Hepatocyte (in vitro differentiated cells): ENCODE measurements at regions not wholly inside any gene's neighbourhood (a gene's known extent, or its start where the extent isn't known, plus 50 kb on each side); places are given as distances from the start of the nearest gene placed in this dataset. TPM values are rescaled to one million over a fixed set of nuclear protein-coding genes. Genes with fewer than 3 reads are reported as not detected.

Experiments
- DNase-seq: peaks from one replicate; pipeline ENCODE4 v3.0.0-alpha.2; 2016; ENCODE audit warnings: low spot score
- H2AFZ ChIP-seq: fragments of 200-600 bp; sonication (generic); 2 replicates; pipeline ENCODE4 v1.6.0; 2016; ENCODE audit warnings: antibody characterized with exemption, mild to moderate bottlenecking
- H3K27ac ChIP-seq: fragments of 200-600 bp; sonication (generic); 2 replicates; pipeline ENCODE4 v1.5.1; 2016; ENCODE audit warnings: mild to moderate bottlenecking
- H3K27me3 ChIP-seq: fragments of 200-600 bp; sonication (generic); 2 replicates; pipeline ENCODE4 v1.6.1; 2016
- H3K36me3 ChIP-seq: fragments of 200-600 bp; sonication (generic); replicated peaks from 2 replicates; pipeline ENCODE4 v1.5.1; 2016; ENCODE audit warnings: low read depth; ENCODE audit not compliant: insufficient read depth
- H3K4me1 ChIP-seq: fragments of 200-600 bp; sonication (generic); 2 replicates; pipeline ENCODE4 v1.5.1; 2016; ENCODE audit warnings: mild to moderate bottlenecking, moderate library complexity; ENCODE audit not compliant: insufficient read depth
- H3K4me2 ChIP-seq: fragments of 200-600 bp; sonication (generic); 2 replicates; pipeline ENCODE4 v1.6.0; 2016
- H3K4me3 ChIP-seq: fragments of 200-600 bp; sonication (generic); 2 replicates; pipeline ENCODE4 v1.5.1; 2016; ENCODE audit warnings: mild to moderate bottlenecking
- H3K79me2 ChIP-seq: fragments of 200-600 bp; sonication (generic); 2 replicates; pipeline ENCODE4 v1.6.0; 2017; ENCODE audit warnings: mild to moderate bottlenecking
- H3K9me2 ChIP-seq: fragments of 200-600 bp; sonication (generic); replicated peaks from 2 replicates; pipeline ENCODE4 v1.6.0; 2017; ENCODE audit warnings: mild to moderate bottlenecking; ENCODE audit not compliant: insufficient read depth
- H3K9me3 ChIP-seq: fragments of 200-600 bp; sonication (generic); 2 replicates; pipeline ENCODE4 v1.5.1; 2016; ENCODE audit warnings: low read depth, mild to moderate bottlenecking
- H4K20me1 ChIP-seq: fragments of 200-600 bp; sonication (generic); 2 replicates; pipeline ENCODE4 v1.6.0; 2016; ENCODE audit warnings: mild to moderate bottlenecking; ENCODE audit not compliant: insufficient read depth, poor library complexity, severe bottlenecking
- EZH2 ChIP-seq: fragments of 200-600 bp; sonication (generic); IDR thresholded peaks from 2 replicates; pipeline ENCODE4 v1.6.1; 2016; ENCODE audit warnings: antibody characterized with exemption, mild to moderate bottlenecking, borderline replicate concordance
- EZH2phosphoT487 ChIP-seq: fragments of 200-600 bp; sonication (generic); IDR thresholded peaks from one replicate; pipeline ENCODE4 v1.6.1; 2018; ENCODE audit warnings: antibody characterized with exemption, mild to moderate bottlenecking, low read depth, moderate library complexity; ENCODE audit not compliant: unreplicated experiment, severe bottlenecking
- WGBS: methylation state at CpG from one replicate; pipeline ENCODE4 v1.1.6; 2016; ENCODE audit warnings: low lambda C conversion rate; ENCODE audit errors: missing lambda C conversion rate; 5-methylcytosine and 5-hydroxymethylcytosine counted together
- small RNA-seq: library from RNA; depleted of rRNA; stranded (forward); fragments of <200 nt; gene quantifications from one replicate; pipeline ENCODE3, GENCODE V24; 2014
- TF ChIP-seq, protein P1 (sequence below): fragments of 200-600 bp; sonication (generic); IDR thresholded peaks from 2 replicates; pipeline ENCODE4 v1.5.1; 2016; ENCODE audit warnings: antibody characterized with exemption, mild to moderate bottlenecking; ENCODE audit not compliant: poor library complexity

DNA sequence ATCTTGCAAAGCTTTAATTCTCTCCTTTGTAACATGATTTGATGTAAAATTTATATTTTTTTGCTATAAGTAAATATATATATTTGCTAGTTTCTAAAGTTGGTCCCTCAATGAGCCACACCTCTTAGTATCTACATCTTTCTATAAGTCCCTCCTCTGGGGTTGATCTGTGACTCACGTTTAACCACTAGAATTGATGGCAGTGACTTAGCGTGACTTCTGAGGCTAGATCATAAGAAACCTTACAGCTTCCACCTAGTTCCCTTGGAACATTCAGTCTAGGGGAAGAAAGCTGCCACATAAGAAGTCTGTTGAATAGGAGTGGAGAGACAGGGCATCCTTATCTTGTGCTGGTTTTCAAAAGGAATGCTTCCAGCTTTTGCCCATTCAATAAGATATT lies 56.6 kb upstream of the TNIK start:
- H3K79me2 ChIP-seq: no peaks in the 10 kb centered on the region
- DNase-seq: no peak
- H3K9me3 ChIP-seq: no peaks in the 10 kb centered on the region
- no peak overlapping the region for H3K4me2 ChIP-seq
- no peaks in the 10 kb centered on the region for H3K27me3 ChIP-seq
- no peaks in the 10 kb centered on the region for H3K36me3 ChIP-seq
- 58% methylated on average over 2 of the region's 2 CpGs for WGBS
- TF ChIP-seq EZH2phosphoT487 (no peak), EZH2 (no peak)
- TF ChIP-seq, protein P1, sequence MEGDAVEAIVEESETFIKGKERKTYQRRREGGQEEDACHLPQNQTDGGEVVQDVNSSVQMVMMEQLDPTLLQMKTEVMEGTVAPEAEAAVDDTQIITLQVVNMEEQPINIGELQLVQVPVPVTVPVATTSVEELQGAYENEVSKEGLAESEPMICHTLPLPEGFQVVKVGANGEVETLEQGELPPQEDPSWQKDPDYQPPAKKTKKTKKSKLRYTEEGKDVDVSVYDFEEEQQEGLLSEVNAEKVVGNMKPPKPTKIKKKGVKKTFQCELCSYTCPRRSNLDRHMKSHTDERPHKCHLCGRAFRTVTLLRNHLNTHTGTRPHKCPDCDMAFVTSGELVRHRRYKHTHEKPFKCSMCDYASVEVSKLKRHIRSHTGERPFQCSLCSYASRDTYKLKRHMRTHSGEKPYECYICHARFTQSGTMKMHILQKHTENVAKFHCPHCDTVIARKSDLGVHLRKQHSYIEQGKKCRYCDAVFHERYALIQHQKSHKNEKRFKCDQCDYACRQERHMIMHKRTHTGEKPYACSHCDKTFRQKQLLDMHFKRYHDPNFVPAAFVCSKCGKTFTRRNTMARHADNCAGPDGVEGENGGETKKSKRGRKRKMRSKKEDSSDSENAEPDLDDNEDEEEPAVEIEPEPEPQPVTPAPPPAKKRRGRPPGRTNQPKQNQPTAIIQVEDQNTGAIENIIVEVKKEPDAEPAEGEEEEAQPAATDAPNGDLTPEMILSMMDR: no peak
- H3K4me1 ChIP-seq: no peaks in the 10 kb centered on the region
- no peak overlapping the region for H3K27ac ChIP-seq
- H2AFZ ChIP-seq: no peak overlapping the region
- H3K9me2 ChIP-seq: no peaks in the 10 kb centered on the region
- H4K20me1 ChIP-seq: no peaks in the 10 kb centered on the region
- no peak overlapping the region for H3K4me3 ChIP-seq

DNA sequence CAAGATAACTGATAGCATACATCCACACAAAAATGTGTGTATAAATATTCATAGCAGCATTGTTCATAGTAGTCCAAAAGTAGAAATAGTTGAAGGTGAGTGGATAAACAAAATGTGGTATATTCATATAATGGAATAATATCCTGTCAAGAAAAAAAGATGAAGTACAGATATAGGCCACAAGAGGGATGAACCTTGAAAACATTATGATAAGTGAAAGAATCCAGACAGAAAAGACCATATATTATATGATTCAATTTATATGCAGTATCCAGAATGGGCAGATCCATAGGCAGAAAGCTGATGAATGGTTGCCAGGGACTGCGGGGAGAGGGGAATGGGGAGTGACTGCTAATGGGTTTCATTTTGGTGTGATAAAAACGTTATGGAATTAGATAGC lies 54.3 kb upstream of the TNIK start:
- no peaks in the 10 kb centered on the region for H3K4me1 ChIP-seq
- no peaks in the 10 kb centered on the region for H3K79me2 ChIP-seq
- no peaks in the 10 kb centered on the region for H3K27me3 ChIP-seq
- no peaks in the 10 kb centered on the region for H3K36me3 ChIP-seq
- no peak overlapping the region for H3K4me3 ChIP-seq
- no peak overlapping the region for H2AFZ ChIP-seq
- no peak overlapping the region for H3K27ac ChIP-seq
- no peak for DNase-seq
- 89% methylated on average over 2 of the region's 2 CpGs for WGBS
- no peak for TF ChIP-seq EZH2
- TF ChIP-seq EZH2phosphoT487: no peak
- TF ChIP-seq, protein P1: peak; percentile 7
- H4K20me1 ChIP-seq: no peaks in the 10 kb centered on the region
- H3K4me2 ChIP-seq: no peak overlapping the region
- no peaks in the 10 kb centered on the region for H3K9me3 ChIP-seq
- H3K9me2 ChIP-seq: no peaks in the 10 kb centered on the region

GRCh38 chr3:171511450-171511849 lies 51.2 kb upstream of the TNIK start:
- Histone ChIP-seq H2AFZ (no peak overlapping the region), H3K4me1 (no peaks in the 10 kb centered on the region), H3K9me3 (no peaks in the 10 kb centered on the region), H3K4me3 (no peak overlapping the region), H3K4me2 (no peak overlapping the region), H3K27me3 (no peaks in the 10 kb centered on the region), H4K20me1 (no peaks in the 10 kb centered on the region), H3K9me2 (no peaks in the 10 kb centered on the region), H3K27ac (peak overlapping the region; percentile 16), H3K36me3 (no peaks in the 10 kb centered on the region), H3K79me2 (no peaks in the 10 kb centered on the region)
- no peak for DNase-seq
- WGBS: 25% methylated on average over 2 of the region's 2 CpGs
- TF ChIP-seq, protein P1: no peak
- no peak for TF ChIP-seq EZH2
- TF ChIP-seq EZH2phosphoT487: no peak

Small RNAs in the stretch of these regions (small RNA-seq; reads per million reads assigned to genes)
- gene AC008134.1: not detected
